HT1080 (cell line): ENCODE measurements at regions not wholly inside any gene's neighbourhood (a gene's known extent, or its start where the extent isn't known, plus 50 kb on each side); places are given as distances from the start of the nearest gene placed in this dataset. TPM values are rescaled to one million over a fixed set of nuclear protein-coding genes. Genes with fewer than 3 reads are reported as not detected.

ENCODE experiments used
- DNase-seq: peaks from one replicate; pipeline ENCODE4 v3.0.0-alpha.2; 2015; ENCODE audit warnings: low read depth
- small RNA-seq: library from RNA; depleted of rRNA; stranded (forward); fragments of <200 nt; gene quantifications from one replicate; pipeline ENCODE3, GENCODE V24; 2014

- DNase-seq = peak; percentile 31
Measured at GRCh38 chr1:219670426-219671149, 57.7 kb upstream of the ZC3H11B start.

- no peak for DNase-seq
Measured at GRCh38 chr1:219669556-219669955, 56.7 kb upstream of the ZC3H11B start.

GRCh38 chr1:219669042-219669441, 56.1 kb upstream of the ZC3H11B start:
- no peak for DNase-seq

DNA sequence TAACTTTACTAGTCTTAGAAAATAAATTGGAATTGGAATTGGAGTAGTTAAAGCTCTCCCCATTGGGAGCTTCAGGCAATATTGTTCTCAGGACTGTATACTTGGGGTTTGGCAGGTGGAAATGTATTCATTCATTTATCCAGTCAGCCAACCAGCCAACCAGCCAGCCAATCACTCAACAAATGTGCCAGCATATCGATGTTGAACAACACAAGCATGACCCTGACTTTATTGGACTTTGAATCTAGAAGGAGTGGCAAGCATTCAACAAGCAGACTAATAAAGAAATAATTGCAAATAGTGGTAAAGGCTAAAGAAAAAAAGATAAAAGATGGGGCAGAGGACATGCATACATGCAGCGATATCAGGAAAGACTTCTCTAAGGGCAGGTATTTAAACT, 55.5 kb upstream of the ZC3H11B start:
- no peak for DNase-seq

DNA sequence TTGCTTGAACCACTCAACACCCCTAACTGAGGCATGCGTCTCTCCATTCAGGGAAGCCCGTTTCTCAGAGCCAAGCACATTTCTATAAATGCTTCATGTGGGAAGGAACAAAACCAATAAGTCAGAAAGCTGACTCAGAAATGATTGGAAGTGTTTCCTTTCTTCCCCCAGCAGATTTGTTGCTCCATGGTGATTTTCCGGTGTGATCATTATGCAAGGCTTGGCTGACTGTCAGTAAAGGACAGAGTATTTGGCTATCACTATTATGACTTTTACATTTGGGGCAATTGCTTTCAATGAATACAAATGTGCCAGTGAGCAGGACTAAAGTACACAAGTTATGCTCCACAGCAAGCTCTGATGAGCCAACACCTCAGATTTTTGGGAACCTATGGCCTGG, 53.3 kb upstream of the ZC3H11B start:
- DNase-seq = peak; percentile 36

DNA sequence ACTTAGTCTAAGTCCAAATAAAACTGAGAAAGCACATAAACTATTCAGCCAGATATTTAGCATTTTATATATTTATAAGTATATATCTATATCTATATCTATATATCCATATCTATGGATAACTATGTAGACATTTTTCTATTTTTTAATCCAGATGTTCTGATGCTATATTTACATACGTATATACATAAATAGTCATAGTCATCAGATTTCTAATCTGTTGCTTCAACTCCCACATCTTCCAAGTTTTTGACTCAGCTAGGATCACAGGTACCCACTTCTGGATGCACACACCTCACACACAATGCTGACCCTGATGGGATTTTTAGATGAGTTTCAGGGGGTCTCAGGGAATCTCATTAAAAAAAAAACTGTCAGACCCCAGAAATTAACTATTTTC, 52.2 kb upstream of the ZC3H11B start:
- DNase-seq = no peak

GRCh38 chr1:219664310-219665029, 51.6 kb upstream of the ZC3H11B start:
- DNase-seq = no peak

Small RNA genes in the stretch of these regions (small RNA-seq; reads per million reads assigned to genes)
- gene RNA5SP76 = not detected
